SU-DHL-6 (cell line): ENCODE measurements at regions not wholly inside any gene's neighbourhood (a gene's known extent, or its start where the extent isn't known, plus 50 kb on each side); places are given as distances from the start of the nearest gene placed in this dataset.
A peak's percentile ranks its signal among the peaks of the same experiment; 100 is the strongest.

ENCODE experiments used
- H2AFZ ChIP-seq: fragments of 200-600 bp; sonication (generic); 2 replicates; pipeline ENCODE4 v1.6.1; 2014; ENCODE audit warnings: low read depth, mild to moderate bottlenecking, moderate library complexity, mixed read lengths, antibody characterized with exemption, low read length; ENCODE audit not compliant: severe bottlenecking
- H3F3A ChIP-seq: fragments of 200-600 bp; shearing (Covaris generic); 2 replicates; pipeline ENCODE4 v1.6.0; 2016; ENCODE audit warnings: antibody characterized with exemption, mild to moderate bottlenecking; ENCODE audit not compliant: insufficient read depth
- H3K27ac ChIP-seq: fragments of 200-600 bp; sonication (generic); 2 replicates; pipeline ENCODE4 v1.5.1; 2016; ENCODE audit warnings: low read depth, mild to moderate bottlenecking, low read length, moderate library complexity, mixed read lengths
- H3K27me3 ChIP-seq: fragments of 200-600 bp; sonication (generic), shearing (Covaris generic); 2 replicates; pipeline ENCODE4 v1.6.0; 2014; ENCODE audit warnings: mild to moderate bottlenecking, low read length
- H3K36me3 ChIP-seq: fragments of 200-600 bp; sonication (generic); 2 replicates; pipeline ENCODE4 v1.6.1; 2014; ENCODE audit warnings: mild to moderate bottlenecking, low read length, mixed read lengths
- H3K4me2 ChIP-seq: fragments of 300-600, 200-600 bp; shearing (Covaris generic), sonication (generic); 2 replicates; pipeline ENCODE4 v1.6.0; 2014; ENCODE audit warnings: low read length, low read depth, mild to moderate bottlenecking; ENCODE audit not compliant: poor library complexity, severe bottlenecking
- H3K4me3 ChIP-seq: fragments of 200-600 bp; sonication (generic); 2 replicates; pipeline ENCODE4 v1.5.1; 2014; ENCODE audit warnings: antibody characterized with exemption, low read length, mild to moderate bottlenecking, mixed read lengths; ENCODE audit not compliant: insufficient read depth, poor library complexity, severe bottlenecking
- H3K79me2 ChIP-seq: fragments of 200-600 bp; sonication (generic); 2 replicates; pipeline ENCODE4 v1.6.1; 2014; ENCODE audit warnings: mild to moderate bottlenecking, low read length, moderate library complexity; ENCODE audit not compliant: insufficient read depth
- H3K9ac ChIP-seq: fragments of 200-600 bp; sonication (generic); 2 replicates; pipeline ENCODE4 v1.7.0; 2014; ENCODE audit warnings: mild to moderate bottlenecking, low read length
- H3K9me2 ChIP-seq: fragments of 200-600 bp; sonication (generic); replicated peaks from 2 replicates; pipeline ENCODE4 v1.6.1; 2014; ENCODE audit warnings: low read length; ENCODE audit not compliant: insufficient read depth
- H3K9me3 ChIP-seq: fragments of 200-600 bp; sonication (generic); 2 replicates; pipeline ENCODE4 v1.6.1; 2014; ENCODE audit warnings: low read length, mixed read lengths; ENCODE audit not compliant: insufficient read depth
- H4K20me1 ChIP-seq: fragments of 200-600 bp; sonication (generic); 2 replicates; pipeline ENCODE4 v1.6.1; 2014; ENCODE audit warnings: low read depth, mild to moderate bottlenecking, antibody characterized with exemption, low read length, moderate library complexity, mixed read lengths
- CTCF ChIP-seq: fragments of 200-600 bp; sonication (generic); IDR thresholded peaks from one replicate; pipeline ENCODE4 v1.5.1; 2017; ENCODE audit warnings: antibody characterized with exemption, mild to moderate bottlenecking, low read length, moderate library complexity; ENCODE audit not compliant: insufficient read depth, poor library complexity, severe bottlenecking
- EZH2phosphoT487 ChIP-seq: fragments of 200-600 bp; sonication (generic), shearing (Covaris generic); conservative IDR thresholded peaks from 2 replicates; pipeline ENCODE4 v1.6.1; 2018; ENCODE audit warnings: mild to moderate bottlenecking, antibody characterized with exemption, low read length, moderate library complexity, mixed read lengths

DNA sequence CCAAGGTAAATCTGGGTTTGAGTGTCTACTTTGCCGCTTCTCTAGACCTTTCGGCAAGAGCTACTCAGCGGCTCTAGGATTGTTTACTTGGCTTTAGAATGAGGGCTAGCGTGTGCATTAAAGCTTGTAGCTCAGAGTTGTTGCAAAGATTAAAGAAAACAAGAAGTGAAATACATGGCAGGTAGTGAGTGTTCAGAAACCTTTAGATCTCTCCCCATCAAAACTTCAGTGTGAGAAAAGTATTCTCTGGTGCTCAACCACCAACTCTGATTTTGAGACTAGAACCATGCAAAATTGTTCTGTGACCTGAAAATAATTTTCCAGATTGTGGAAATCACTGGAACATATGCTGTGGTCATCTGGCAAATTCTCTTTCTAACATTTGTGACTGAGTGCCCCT lies 512.0 kb downstream of the CMPK2 start:
- H3K4me3 ChIP-seq: no peak overlapping the region
- H3K27ac ChIP-seq: peak overlapping the region; percentile 93
- H3K36me3 ChIP-seq: no peaks in the 10 kb centered on the region
- no peaks in the 10 kb centered on the region for H3K27me3 ChIP-seq
- no peaks in the 10 kb centered on the region for H4K20me1 ChIP-seq
- no peaks in the 10 kb centered on the region for H3K9me3 ChIP-seq
- no peaks in the 10 kb centered on the region for H3K79me2 ChIP-seq
- H3K4me2 ChIP-seq: peak overlapping the region; percentile 58
- H3F3A ChIP-seq: peaks cover 21% of the 10 kb centered on the region
- TF ChIP-seq EZH2phosphoT487: no peak
- no peak for TF ChIP-seq CTCF
- no peaks in the 10 kb centered on the region for H3K9me2 ChIP-seq
- H3K9ac ChIP-seq: peak overlapping the region; percentile 53
- peak overlapping the region; percentile 72 for H2AFZ ChIP-seq

DNA sequence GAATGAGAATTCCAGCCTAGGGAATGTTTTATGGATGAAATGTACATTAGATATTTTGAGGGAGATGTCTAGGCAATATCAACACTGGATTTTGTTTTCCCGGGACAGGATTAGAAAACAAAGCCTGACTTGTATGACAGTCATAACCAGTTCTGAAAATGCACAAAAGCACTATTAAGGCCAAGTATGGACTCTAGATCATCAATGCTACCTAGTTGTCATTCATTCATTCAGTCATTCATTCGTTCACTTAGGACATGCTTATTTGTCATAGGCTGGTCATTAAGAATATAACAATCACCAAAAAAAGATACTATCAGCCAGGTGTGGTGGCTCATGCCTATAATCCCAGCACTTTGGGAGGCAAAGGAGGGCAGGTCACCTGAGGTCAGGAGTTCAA lies 511.2 kb downstream of the CMPK2 start:
- no peak for TF ChIP-seq EZH2phosphoT487
- no peak for TF ChIP-seq CTCF
- Histone ChIP-seq H4K20me1 (no peaks in the 10 kb centered on the region), H3K36me3 (no peaks in the 10 kb centered on the region), H3K79me2 (no peaks in the 10 kb centered on the region), H3F3A (peaks cover 21% of the 10 kb centered on the region), H3K9me3 (no peaks in the 10 kb centered on the region), H3K9me2 (no peaks in the 10 kb centered on the region), H3K27me3 (no peaks in the 10 kb centered on the region), H3K4me2 (no peak overlapping the region), H3K9ac (no peak overlapping the region), H3K27ac (peak overlapping the region; percentile 93; the same call in 1 of the 2 replicates), H2AFZ (no peak overlapping the region), H3K4me3 (no peak overlapping the region)

- TF ChIP-seq CTCF (peak; percentile 11), EZH2phosphoT487 (no peak)
- H3K9me3 ChIP-seq: no peaks in the 10 kb centered on the region
- no peaks in the 10 kb centered on the region for H4K20me1 ChIP-seq
- H2AFZ ChIP-seq: peak overlapping the region; percentile 73
- no peaks in the 10 kb centered on the region for H3K79me2 ChIP-seq
- H3F3A ChIP-seq: peaks cover 21% of the 10 kb centered on the region
- peak overlapping the region; percentile 23 for H3K4me2 ChIP-seq
- H3K9ac ChIP-seq: peak overlapping the region; percentile 30
- H3K36me3 ChIP-seq: no peaks in the 10 kb centered on the region
- no peaks in the 10 kb centered on the region for H3K9me2 ChIP-seq
- H3K4me3 ChIP-seq: no peak overlapping the region
- H3K27ac ChIP-seq: peak overlapping the region; percentile 37
- H3K27me3 ChIP-seq: no peaks in the 10 kb centered on the region
Observed at GRCh38 chr2:6355886-6356761, 509.6 kb downstream of the CMPK2 start.
